IMR-90 (cell line): ENCODE measurements at regions not wholly inside any gene's neighbourhood (a gene's known extent, or its start where the extent isn't known, plus 50 kb on each side); places are given as distances from the start of the nearest gene placed in this dataset.

Experiments
- ATAC-seq: fragments of 200-7000 bp; cut with Tn5 transposase; 2 replicates; pipeline ENCODE4 v1.9.1; 2020; ENCODE audit warnings: low read depth, mild to moderate bottlenecking, moderate library complexity
- BruUV-seq: library from RNA; stranded (reverse); fragments of 400-500 nt; replicated peaks from 2 replicates; lab custom pipeline; 2021; lab: Mats Ljungman, UMichigan
- CTCF ChIA-PET: fragments of 300-600 bp; formaldehyde crosslinking; extraction: SDS; loops from one replicate; lab custom pipeline; 2021; ENCODE audit warnings: antibody characterized with exemption; lab: Yijun Ruan, JAX
- POLR2A ChIA-PET: fragments of 300-600 bp; sonication (Branson Sonifier 250); formaldehyde crosslinking; loops from one replicate; lab custom pipeline; 2022; ENCODE audit warnings: antibody characterized with exemption; ENCODE audit not compliant: unreplicated experiment; lab: Charles Lee
- DNase-seq: peaks from one replicate; pipeline ENCODE4 v3.0.0; 2013
- H2AFZ ChIP-seq: replicated peaks from 2 replicates; pipeline ENCODE3; 2013; ENCODE audit warnings: low read length, mild to moderate bottlenecking; ENCODE audit not compliant: poor library complexity
- H2AK5ac ChIP-seq: 2 replicates; pipeline ENCODE4 v1.6.1; 2013; ENCODE audit warnings: low read depth, low read length, inconsistent platforms
- H2AK9ac ChIP-seq: replicated peaks from 2 replicates; pipeline ENCODE3; 2013; ENCODE audit warnings: mild to moderate bottlenecking, low read depth, low read length, moderate library complexity; ENCODE audit not compliant: poor library complexity
- H2BK120ac ChIP-seq: 2 replicates; pipeline ENCODE4 v1.6.1; 2013; ENCODE audit warnings: low read depth, low read length, inconsistent platforms
- H2BK15ac ChIP-seq: 3 replicates; pipeline ENCODE4 v1.6.1; 2013; ENCODE audit warnings: low read depth, low read length, inconsistent platforms
- H2BK20ac ChIP-seq: 2 replicates; pipeline ENCODE4 v1.6.1; 2013; ENCODE audit warnings: low read depth, mild to moderate bottlenecking, inconsistent platforms, low read length, moderate library complexity
- H2BK5ac ChIP-seq: 2 replicates; pipeline ENCODE4 v1.6.1; 2013; ENCODE audit warnings: mild to moderate bottlenecking, low read depth, low read length, inconsistent platforms; ENCODE audit not compliant: poor library complexity, severe bottlenecking
- H3K14ac ChIP-seq: replicated peaks from 2 replicates; pipeline ENCODE4 v1.6.1; 2013; ENCODE audit warnings: low read depth, low read length, inconsistent platforms
- H3K18ac ChIP-seq: 2 replicates; pipeline ENCODE4 v1.6.1; 2013; ENCODE audit warnings: low read depth, low read length, control low read depth
- H3K23ac ChIP-seq: 2 replicates; pipeline ENCODE4 v1.6.1; 2013; ENCODE audit warnings: low read depth, low read length, inconsistent platforms
- H3K27ac ChIP-seq: 2 replicates; pipeline ENCODE4 v1.5.1; 2013; ENCODE audit warnings: mild to moderate bottlenecking, control low read depth, low read length; ENCODE audit not compliant: insufficient read depth
- H3K27me3 ChIP-seq: 2 replicates; pipeline ENCODE4 v1.6.1; 2013; ENCODE audit warnings: low read length; ENCODE audit not compliant: control insufficient read depth, insufficient read depth
- H3K36me3 ChIP-seq: 2 replicates; pipeline ENCODE4 v1.6.1; 2013; ENCODE audit warnings: low read length, mixed read lengths; ENCODE audit not compliant: control insufficient read depth, insufficient read depth
- H3K4ac ChIP-seq: 2 replicates; pipeline ENCODE4 v1.6.1; 2013; ENCODE audit warnings: low read depth, low read length, inconsistent platforms
- H3K4me1 ChIP-seq: 2 replicates; pipeline ENCODE4 v1.6.1; 2013; ENCODE audit warnings: low read length, mixed read lengths; ENCODE audit not compliant: control insufficient read depth, insufficient read depth
- H3K4me2 ChIP-seq: 2 replicates; pipeline ENCODE4 v1.6.1; 2013; ENCODE audit warnings: low read depth, mild to moderate bottlenecking, control low read depth, low read length, moderate library complexity
- H3K4me3 ChIP-seq: 2 replicates; pipeline ENCODE4 v1.5.1; 2013; ENCODE audit warnings: low read depth, mild to moderate bottlenecking, control low read depth, low read length, moderate library complexity; ENCODE audit not compliant: insufficient read depth
- H3K56ac ChIP-seq: 2 replicates; pipeline ENCODE4 v1.6.1; 2013; ENCODE audit warnings: low read length, inconsistent platforms; ENCODE audit not compliant: insufficient read depth; ENCODE audit errors: extremely low read depth
- H3K79me1 ChIP-seq, 2 experiments: 2 replicates each; pipeline ENCODE4 v1.6.1; 2013; ENCODE audit warnings: low read length in 2 of 2, inconsistent platforms in 1 of 2, low read depth in 1 of 2
- H3K9ac ChIP-seq: 2 replicates; pipeline ENCODE4 v1.6.1; 2013; ENCODE audit warnings: low read depth, low read length, control low read depth
- H3K9me1 ChIP-seq: 2 replicates; pipeline ENCODE4 v1.6.1; 2013; ENCODE audit warnings: low read length, inconsistent platforms; ENCODE audit not compliant: insufficient read depth
- H3K9me3 ChIP-seq: 2 replicates; pipeline ENCODE4 v1.6.1; 2013; ENCODE audit warnings: low read length; ENCODE audit not compliant: control insufficient read depth, insufficient read depth
- H4K20me1 ChIP-seq: 2 replicates; pipeline ENCODE4 v1.6.1; 2013; ENCODE audit warnings: low read length, inconsistent platforms; ENCODE audit not compliant: insufficient read depth
- H4K5ac ChIP-seq: 2 replicates; pipeline ENCODE4 v1.6.1; 2013; ENCODE audit warnings: mild to moderate bottlenecking, low read depth, low read length, control low read depth
- H4K8ac ChIP-seq, 2 experiments: 2 replicates each; pipeline ENCODE4 v1.6.1; 2013; ENCODE audit warnings: low read depth in 2 of 2, low read length in 2 of 2, control low read depth in 1 of 2, inconsistent platforms in 1 of 2
- H4K91ac ChIP-seq: 2 replicates; pipeline ENCODE4 v1.6.1; 2013; ENCODE audit warnings: low read depth, low read length, inconsistent platforms; ENCODE audit not compliant: insufficient read depth
- BHLHE40 ChIP-seq: fragments of 150-350 bp; IDR thresholded peaks from 2 replicates; pipeline ENCODE4 v1.6.1; 2016; ENCODE audit warnings: mild to moderate bottlenecking, low read depth, low read length
- CHD1 ChIP-seq: IDR thresholded peaks from 2 replicates; pipeline ENCODE4 v1.6.1; 2012; ENCODE audit warnings: low read depth, low read length, improper control_type of control experiment
- FOS ChIP-seq: fragments of 150-350 bp; IDR thresholded peaks from 2 replicates; pipeline ENCODE4 v1.6.1; 2016; ENCODE audit warnings: low read depth, low read length
- MAFK ChIP-seq: IDR thresholded peaks from 2 replicates; pipeline ENCODE4 v1.6.1; 2012; ENCODE audit warnings: low read depth, low read length, improper control_type of control experiment
- MAZ ChIP-seq: IDR thresholded peaks from 2 replicates; pipeline ENCODE4 v1.6.1; 2012; ENCODE audit warnings: low read depth, mild to moderate bottlenecking, low read length, improper control_type of control experiment, moderate library complexity, borderline replicate concordance
- MXI1 ChIP-seq: IDR thresholded peaks from 2 replicates; pipeline ENCODE4 v1.6.1; 2012; ENCODE audit warnings: low read depth, mild to moderate bottlenecking, low read length, moderate library complexity, borderline replicate concordance
- NFE2L2 ChIP-seq: fragments of 150-350 bp; IDR thresholded peaks from 2 replicates; pipeline ENCODE4 v1.6.1; 2016; ENCODE audit warnings: low read depth, mild to moderate bottlenecking, low read length
- POLR2A ChIP-seq: IDR thresholded peaks from 2 replicates; pipeline ENCODE4 v1.6.1; 2012; ENCODE audit warnings: mild to moderate bottlenecking, low read depth, low read length
- RAD21 ChIP-seq: IDR thresholded peaks from 2 replicates; pipeline ENCODE4 v1.6.1; 2012; ENCODE audit warnings: low read length, improper control_type of control experiment
- RCOR1 ChIP-seq: IDR thresholded peaks from 2 replicates; pipeline ENCODE4 v1.6.1; 2012; ENCODE audit warnings: mild to moderate bottlenecking, low read length, improper control_type of control experiment; ENCODE audit not compliant: insufficient replicate concordance
- RFX5 ChIP-seq: IDR thresholded peaks from 2 replicates; pipeline ENCODE4 v1.8.0; 2012; ENCODE audit warnings: low read depth, mild to moderate bottlenecking, low read length, moderate library complexity
- SMC3 ChIP-seq: fragments of 150-350 bp; IDR thresholded peaks from 2 replicates; pipeline ENCODE4 v1.6.1; 2016; ENCODE audit warnings: low read depth, mild to moderate bottlenecking, antibody characterized with exemption, low read length, moderate library complexity
- WGBS, 2 experiments: methylation state at CpG; one replicate each; pipeline versions ENCODE4 v1.1.5 to v1.1.7; 2013; ENCODE audit warnings: missing lambda C conversion rate in 2 of 2; ENCODE audit not compliant: insufficient read length in 1 of 2; ENCODE audit errors: extremely low coverage in 2 of 2; 5-methylcytosine and 5-hydroxymethylcytosine counted together
- dilution Hi-C: fragments of 300-500 bp; cut with HindIII; formaldehyde crosslinking; loops from one replicate; pipeline ENCODE4 v1.14.3; 2018; ENCODE audit warnings: low sequenced_read_pairs; ENCODE audit not compliant: unreplicated experiment
- in situ Hi-C: fragments of 300-500 bp; cut with MboI; formaldehyde crosslinking; loops from 3 replicates; pipeline ENCODE4 v1.14.3; 2019; ENCODE audit warnings: low sequenced_read_pairs, inconsistent platforms, mixed read lengths
- intact Hi-C: fragments of 100-400 bp; cut with micrococcal nuclease; formaldehyde crosslinking; loops from 2 replicates; pipeline ENCODE4 v1.10.0; 2022
- TF ChIP-seq, protein P1 (sequence below): fragments of 150-350 bp; IDR thresholded peaks from 2 replicates; pipeline ENCODE4 v1.6.1; 2016; ENCODE audit warnings: low read depth, mild to moderate bottlenecking, low read length, moderate library complexity, borderline replicate concordance
- TF ChIP-seq, protein P2 (sequence below): conservative IDR thresholded peaks from 2 replicates; pipeline ENCODE4 v1.5.1; 2012; ENCODE audit warnings: mild to moderate bottlenecking, low read depth, low read length, improper control_type of control experiment

DNA sequence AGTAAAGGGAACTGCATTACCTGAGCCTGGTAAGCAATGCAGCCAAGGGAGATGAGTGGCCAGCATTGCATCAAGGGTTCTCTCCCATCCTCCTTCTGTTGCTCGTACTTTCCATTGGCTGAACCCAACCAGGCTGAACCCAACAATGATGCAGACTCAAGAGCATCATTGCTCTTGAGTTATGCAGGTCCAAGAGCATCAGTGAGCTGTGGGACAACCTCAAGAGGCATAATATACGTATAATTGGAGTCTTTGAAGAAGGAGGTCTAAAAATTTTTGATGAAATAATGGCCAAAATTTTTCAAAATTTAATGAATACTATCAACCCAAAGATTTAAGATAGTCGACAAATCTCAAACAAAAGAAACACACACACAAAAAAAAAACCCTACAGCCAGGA lies 213.0 kb downstream of the RNF152 start:
- no peak overlapping the region for H2BK20ac ChIP-seq
- POLR2A ChIA-PET, result no interaction called here
- no peak overlapping the region for H2BK5ac ChIP-seq
- H3K4ac ChIP-seq, result no peak overlapping the region
- intact Hi-C loops, result no loop called here
- H3K4me1 ChIP-seq, result peaks cover 5% of the 10 kb centered on the region
- H3K36me3 ChIP-seq, result no peaks in the 10 kb centered on the region
- H3K18ac ChIP-seq, result no peak overlapping the region
- in situ Hi-C loops, result no loop called here
- H3K27me3 ChIP-seq, result no peaks in the 10 kb centered on the region
- H4K5ac ChIP-seq, result no peak overlapping the region
- H3K9me3 ChIP-seq, result peaks cover 7% of the 10 kb centered on the region
- TF ChIP-seq FOS (no peak), RFX5 (no peak), RCOR1 (no peak), BHLHE40 (no peak), SMC3 (no peak), CHD1 (no peak), NFE2L2 (no peak), POLR2A (no peak), MXI1 (no peak), MAZ (no peak), MAFK (no peak), RAD21 (no peak)
- TF ChIP-seq, protein P1, sequence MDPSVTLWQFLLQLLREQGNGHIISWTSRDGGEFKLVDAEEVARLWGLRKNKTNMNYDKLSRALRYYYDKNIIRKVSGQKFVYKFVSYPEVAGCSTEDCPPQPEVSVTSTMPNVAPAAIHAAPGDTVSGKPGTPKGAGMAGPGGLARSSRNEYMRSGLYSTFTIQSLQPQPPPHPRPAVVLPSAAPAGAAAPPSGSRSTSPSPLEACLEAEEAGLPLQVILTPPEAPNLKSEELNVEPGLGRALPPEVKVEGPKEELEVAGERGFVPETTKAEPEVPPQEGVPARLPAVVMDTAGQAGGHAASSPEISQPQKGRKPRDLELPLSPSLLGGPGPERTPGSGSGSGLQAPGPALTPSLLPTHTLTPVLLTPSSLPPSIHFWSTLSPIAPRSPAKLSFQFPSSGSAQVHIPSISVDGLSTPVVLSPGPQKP, result no peak
- TF ChIP-seq, protein P2, sequence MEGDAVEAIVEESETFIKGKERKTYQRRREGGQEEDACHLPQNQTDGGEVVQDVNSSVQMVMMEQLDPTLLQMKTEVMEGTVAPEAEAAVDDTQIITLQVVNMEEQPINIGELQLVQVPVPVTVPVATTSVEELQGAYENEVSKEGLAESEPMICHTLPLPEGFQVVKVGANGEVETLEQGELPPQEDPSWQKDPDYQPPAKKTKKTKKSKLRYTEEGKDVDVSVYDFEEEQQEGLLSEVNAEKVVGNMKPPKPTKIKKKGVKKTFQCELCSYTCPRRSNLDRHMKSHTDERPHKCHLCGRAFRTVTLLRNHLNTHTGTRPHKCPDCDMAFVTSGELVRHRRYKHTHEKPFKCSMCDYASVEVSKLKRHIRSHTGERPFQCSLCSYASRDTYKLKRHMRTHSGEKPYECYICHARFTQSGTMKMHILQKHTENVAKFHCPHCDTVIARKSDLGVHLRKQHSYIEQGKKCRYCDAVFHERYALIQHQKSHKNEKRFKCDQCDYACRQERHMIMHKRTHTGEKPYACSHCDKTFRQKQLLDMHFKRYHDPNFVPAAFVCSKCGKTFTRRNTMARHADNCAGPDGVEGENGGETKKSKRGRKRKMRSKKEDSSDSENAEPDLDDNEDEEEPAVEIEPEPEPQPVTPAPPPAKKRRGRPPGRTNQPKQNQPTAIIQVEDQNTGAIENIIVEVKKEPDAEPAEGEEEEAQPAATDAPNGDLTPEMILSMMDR, result no peak
- CTCF ChIA-PET, result interaction anchor here (0.9 kb wide), 1 partner anchor 98 kb away, joined by 3 read pairs; no protein-coding TSS in a partner anchor
- H4K8ac ChIP-seq, result no peak overlapping the region
- no peak overlapping the region for H3K4me3 ChIP-seq
- no peak overlapping the region for H3K56ac ChIP-seq
- no peak overlapping the region for H3K4me2 ChIP-seq
- WGBS, 2 experiments, result no CpG with 5 or more reads among the region's 3 CpGs
- H3K23ac ChIP-seq, result no peak overlapping the region
- H4K91ac ChIP-seq, result no peak overlapping the region
- no peak overlapping the region for H2BK120ac ChIP-seq
- dilution Hi-C loops, result no loop called here
- ATAC-seq (no peak), DNase-seq (no peak)
- no peak overlapping the region; the same call in 1 of the 2 replicates for H2AK5ac ChIP-seq
- H3K9me1 ChIP-seq, result no peaks in the 10 kb centered on the region
- no peak overlapping the region for H3K14ac ChIP-seq
- H4K20me1 ChIP-seq, result no peaks in the 10 kb centered on the region
- H2AK9ac ChIP-seq, result no peak overlapping the region
- H3K27ac ChIP-seq, result no peak overlapping the region
- H3K79me1 ChIP-seq, result no peaks in the 10 kb centered on the region
- H2AFZ ChIP-seq, result no peak overlapping the region
- H2BK15ac ChIP-seq, result no peak overlapping the region
- BruUV-seq, result no TSS peak
- no peak overlapping the region for H3K9ac ChIP-seq
